ENCODE measurements at regions not wholly inside any gene's neighbourhood (a gene's known extent, or its start where the extent isn't known, plus 50 kb on each side); places are given as distances from the start of the nearest gene placed in this dataset.

- no peak overlapping the region for H3K9ac ChIP-seq (ENCODE audit: low read depth in 2 of 2, low read length in 2 of 2)
- H3K9me3 ChIP-seq = no peaks in the 10 kb centered on the region
- H3K27me3 ChIP-seq = no peaks in the 10 kb centered on the region
- H3K4me3 ChIP-seq = no peak overlapping the region
- DNase-seq = no peak
- H3K36me3 ChIP-seq = no peaks in the 10 kb centered on the region
- no peaks in the 10 kb centered on the region for H3K4me1 ChIP-seq
- intact Hi-C loops (cut with DNase I) = no loop called here
- no peak overlapping the region for H3K27ac ChIP-seq
- TF ChIP-seq CTCF (IDR thresholded peaks at IDR 0.05) = no peak
Measured at GRCh38 chr18:25962919-25963318, 127.5 kb downstream of the SS18 start.

GRCh38 chr18:25962176-25962575 is 128.2 kb downstream of the SS18 start:
- no peak for TF ChIP-seq CTCF (IDR thresholded peaks at IDR 0.05)
- Histone ChIP-seq H3K4me1 (no peaks in the 10 kb centered on the region), H3K36me3 (no peaks in the 10 kb centered on the region), H3K27me3 (no peaks in the 10 kb centered on the region), H3K9ac (ENCODE audit: low read depth in 2 of 2, low read length in 2 of 2) (no peak overlapping the region), H3K4me3 (no peak overlapping the region), H3K9me3 (no peaks in the 10 kb centered on the region), H3K27ac (no peak overlapping the region)
- intact Hi-C loops (cut with DNase I) = no loop called here
- DNase-seq = no peak

GRCh38 chr18:25957017-25957416 is 133.4 kb downstream of the SS18 start:
- no peak overlapping the region for H3K27ac ChIP-seq
- H3K36me3 ChIP-seq = no peaks in the 10 kb centered on the region
- H3K9me3 ChIP-seq = no peaks in the 10 kb centered on the region
- H3K9ac ChIP-seq (ENCODE audit: low read depth in 2 of 2, low read length in 2 of 2) = no peak overlapping the region
- intact Hi-C loops (cut with DNase I) = no loop called here
- no peak for DNase-seq
- no peaks in the 10 kb centered on the region for H3K27me3 ChIP-seq
- H3K4me3 ChIP-seq = no peak overlapping the region
- H3K4me1 ChIP-seq = no peaks in the 10 kb centered on the region
- TF ChIP-seq CTCF (IDR thresholded peaks at IDR 0.05) = no peak

GRCh38 chr18:25953111-25953510 is 137.3 kb downstream of the SS18 start:
- Histone ChIP-seq H3K4me3 (no peak overlapping the region), H3K9me3 (no peaks in the 10 kb centered on the region), H3K4me1 (no peaks in the 10 kb centered on the region), H3K27me3 (no peaks in the 10 kb centered on the region), H3K27ac (no peak overlapping the region), H3K9ac (ENCODE audit: low read depth in 2 of 2, low read length in 2 of 2) (no peak overlapping the region), H3K36me3 (no peaks in the 10 kb centered on the region)
- intact Hi-C loops (cut with DNase I) = no loop called here
- no peak for TF ChIP-seq CTCF (IDR thresholded peaks at IDR 0.05)
- no peak for DNase-seq

- Histone ChIP-seq H3K27ac (no peak overlapping the region), H3K27me3 (no peaks in the 10 kb centered on the region), H3K9me3 (no peaks in the 10 kb centered on the region), H3K36me3 (no peaks in the 10 kb centered on the region), H3K4me3 (no peak overlapping the region), H3K4me1 (no peaks in the 10 kb centered on the region), H3K9ac (ENCODE audit: low read depth in 2 of 2, low read length in 2 of 2) (no peak overlapping the region)
- no peak for TF ChIP-seq CTCF (IDR thresholded peaks at IDR 0.05)
- intact Hi-C loops (cut with DNase I) = no loop called here
- DNase-seq = no peak
Measured at GRCh38 chr18:25950321-25950720, 140.1 kb downstream of the SS18 start.

GRCh38 chr18:25946540-25946939 is 143.9 kb downstream of the SS18 start:
- H3K36me3 ChIP-seq = no peaks in the 10 kb centered on the region
- no peak overlapping the region for H3K4me3 ChIP-seq
- TF ChIP-seq CTCF (IDR thresholded peaks at IDR 0.05) = no peak
- no peaks in the 10 kb centered on the region for H3K4me1 ChIP-seq
- no peaks in the 10 kb centered on the region for H3K27me3 ChIP-seq
- no peak for DNase-seq
- intact Hi-C loops (cut with DNase I) = no loop called here
- no peaks in the 10 kb centered on the region for H3K9me3 ChIP-seq
- H3K27ac ChIP-seq = no peak overlapping the region
- H3K9ac ChIP-seq (ENCODE audit: low read depth in 2 of 2, low read length in 2 of 2) = no peak overlapping the region

Measured in colonic mucosa (tissue), 4 donors.